ENCODE measurements at regions not wholly inside any gene's neighbourhood (a gene's known extent, or its start where the extent isn't known, plus 50 kb on each side); places are given as distances from the start of the nearest gene placed in this dataset.

- H3K27me3 ChIP-seq (ENCODE audit: control insufficient read depth in 3 of 3, insufficient read depth in 3 of 3, low read length in 3 of 3) = no peaks in the 10 kb centered on the region
- FAIRE-seq (no peak), DNase-seq (no peak)
- no peak overlapping the region for H3K27ac ChIP-seq (ENCODE audit: low read depth in 1 of 3, low read length in 2 of 3)
- no peak overlapping the region for H3K4me3 ChIP-seq (ENCODE audit: low read depth in 1 of 3, low read length in 3 of 3)
- 58 to 74% (median 73%) methylated on average over 2 of the region's 2 CpGs for WGBS, 3 donors
- H3K36me3 ChIP-seq (ENCODE audit: control insufficient read depth in 3 of 3, insufficient read depth in 2 of 3, low read depth in 1 of 3, low read length in 3 of 3) = no peaks in the 10 kb centered on the region
- no peaks in the 10 kb centered on the region for H3K9me3 ChIP-seq (ENCODE audit: control insufficient read depth in 2 of 2, insufficient read depth in 1 of 2, low read depth in 1 of 2, low read length in 1 of 2)
- H3K4me1 ChIP-seq (ENCODE audit: control insufficient read depth in 3 of 3, insufficient read depth in 2 of 3, low read depth in 1 of 3, low read length in 2 of 3) = no peaks in the 10 kb centered on the region
Measured at GRCh38 chr11:96655474-96655873, 265.7 kb downstream of the JRKL start.

- whole genome bisulfite sequencing, 3 donors = 75 to 88% (median 85%) methylated on average over 5 of the region's 5 CpGs
- Histone ChIP-seq H3K27ac (ENCODE audit: low read depth in 1 of 3, low read length in 2 of 3) (no peak overlapping the region), H3K9me3 (ENCODE audit: control insufficient read depth in 2 of 2, insufficient read depth in 1 of 2, low read depth in 1 of 2, low read length in 1 of 2) (no peaks in the 10 kb centered on the region), H3K27me3 (ENCODE audit: control insufficient read depth in 3 of 3, insufficient read depth in 3 of 3, low read length in 3 of 3) (no peaks in the 10 kb centered on the region), H3K4me1 (ENCODE audit: control insufficient read depth in 3 of 3, insufficient read depth in 2 of 3, low read depth in 1 of 3, low read length in 2 of 3) (no peaks in the 10 kb centered on the region), H3K4me3 (ENCODE audit: low read depth in 1 of 3, low read length in 3 of 3) (no peak overlapping the region), H3K36me3 (ENCODE audit: control insufficient read depth in 3 of 3, insufficient read depth in 2 of 3, low read depth in 1 of 3, low read length in 3 of 3) (no peaks in the 10 kb centered on the region)
- DNase-seq (no peak), FAIRE-seq (no peak)
Measured at GRCh38 chr11:96658436-96658835, 268.6 kb downstream of the JRKL start.

- Histone ChIP-seq H3K9me3 (ENCODE audit: control insufficient read depth in 2 of 2, insufficient read depth in 1 of 2, low read depth in 1 of 2, low read length in 1 of 2) (no peaks in the 10 kb centered on the region), H3K36me3 (ENCODE audit: control insufficient read depth in 3 of 3, insufficient read depth in 2 of 3, low read depth in 1 of 3, low read length in 3 of 3) (no peaks in the 10 kb centered on the region), H3K27me3 (ENCODE audit: control insufficient read depth in 3 of 3, insufficient read depth in 3 of 3, low read length in 3 of 3) (no peaks in the 10 kb centered on the region), H3K4me1 (ENCODE audit: control insufficient read depth in 3 of 3, insufficient read depth in 2 of 3, low read depth in 1 of 3, low read length in 2 of 3) (no peaks in the 10 kb centered on the region), H3K4me3 (ENCODE audit: low read depth in 1 of 3, low read length in 3 of 3) (no peak overlapping the region), H3K27ac (ENCODE audit: low read depth in 1 of 3, low read length in 2 of 3) (no peak overlapping the region)
- 55 to 70% (median 58%) methylated on average over 2 of the region's 2 CpGs for WGBS, 3 donors
- DNase-seq = no peak
- no peak for FAIRE-seq
Measured at GRCh38 chr11:96664110-96664509, 274.3 kb downstream of the JRKL start.

- H3K4me3 ChIP-seq (ENCODE audit: low read depth in 1 of 3, low read length in 3 of 3) = no peak overlapping the region
- FAIRE-seq (no peak), DNase-seq (peak in 1 of 2 donors; percentile 3)
- no peak overlapping the region for H3K27ac ChIP-seq (ENCODE audit: low read depth in 1 of 3, low read length in 2 of 3)
- H3K9me3 ChIP-seq (ENCODE audit: control insufficient read depth in 2 of 2, insufficient read depth in 1 of 2, low read depth in 1 of 2, low read length in 1 of 2) = peaks cover 0 to 1% of the 10 kb centered on the region in 2 donors
- H3K27me3 ChIP-seq (ENCODE audit: control insufficient read depth in 3 of 3, insufficient read depth in 3 of 3, low read length in 3 of 3) = no peaks in the 10 kb centered on the region
- H3K4me1 ChIP-seq (ENCODE audit: control insufficient read depth in 3 of 3, insufficient read depth in 2 of 3, low read depth in 1 of 3, low read length in 2 of 3) = no peaks in the 10 kb centered on the region
- WGBS, 3 donors = 34 to 53% (median 42%) methylated on average over 5 of the region's 5 CpGs
- no peaks in the 10 kb centered on the region for H3K36me3 ChIP-seq (ENCODE audit: control insufficient read depth in 3 of 3, insufficient read depth in 2 of 3, low read depth in 1 of 3, low read length in 3 of 3)
Measured at GRCh38 chr11:96680211-96681018, 290.6 kb downstream of the JRKL start.

GRCh38 chr11:96681019-96681716 lies 291.4 kb downstream of the JRKL start:
- FAIRE-seq (no peak), DNase-seq (no peak)
- Histone ChIP-seq H3K36me3 (ENCODE audit: control insufficient read depth in 3 of 3, insufficient read depth in 2 of 3, low read depth in 1 of 3, low read length in 3 of 3) (no peaks in the 10 kb centered on the region), H3K9me3 (ENCODE audit: control insufficient read depth in 2 of 2, insufficient read depth in 1 of 2, low read depth in 1 of 2, low read length in 1 of 2) (peaks cover 0 to 1% of the 10 kb centered on the region in 2 donors), H3K27me3 (ENCODE audit: control insufficient read depth in 3 of 3, insufficient read depth in 3 of 3, low read length in 3 of 3) (no peaks in the 10 kb centered on the region), H3K4me3 (ENCODE audit: low read depth in 1 of 3, low read length in 3 of 3) (no peak overlapping the region), H3K4me1 (ENCODE audit: control insufficient read depth in 3 of 3, insufficient read depth in 2 of 3, low read depth in 1 of 3, low read length in 2 of 3) (no peaks in the 10 kb centered on the region), H3K27ac (ENCODE audit: low read depth in 1 of 3, low read length in 2 of 3) (no peak overlapping the region)
- WGBS, 3 donors = 41 to 59% (median 43%) methylated on average over 5 of the region's 5 CpGs

- WGBS, 3 donors = 74 to 85% (median 77%) methylated on average over 5 of the region's 5 CpGs
- no peak for DNase-seq
Measured at GRCh38 chr11:96694338-96694737, 304.5 kb downstream of the JRKL start.

GRCh38 chr11:96696731-96697130 lies 306.9 kb downstream of the JRKL start:
- FAIRE-seq = no peak
- 3 to 27% (median 17%) methylated on average over 1 of the region's 1 CpG for WGBS, 3 donors
- DNase-seq = no peak
- Histone ChIP-seq H3K9me3 (ENCODE audit: control insufficient read depth in 2 of 2, insufficient read depth in 1 of 2, low read depth in 1 of 2, low read length in 1 of 2) (no peaks in the 10 kb centered on the region), H3K4me1 (ENCODE audit: control insufficient read depth in 3 of 3, insufficient read depth in 2 of 3, low read depth in 1 of 3, low read length in 2 of 3) (no peaks in the 10 kb centered on the region), H3K4me3 (ENCODE audit: low read depth in 1 of 3, low read length in 3 of 3) (no peak overlapping the region), H3K27me3 (ENCODE audit: control insufficient read depth in 3 of 3, insufficient read depth in 3 of 3, low read length in 3 of 3) (no peaks in the 10 kb centered on the region), H3K27ac (ENCODE audit: low read depth in 1 of 3, low read length in 2 of 3) (no peak overlapping the region), H3K36me3 (ENCODE audit: control insufficient read depth in 3 of 3, insufficient read depth in 2 of 3, low read depth in 1 of 3, low read length in 3 of 3) (no peaks in the 10 kb centered on the region)

More at GRCh38 chr11:96694338-96694737, 304.5 kb downstream of the JRKL start:
- Histone ChIP-seq H3K27ac (ENCODE audit: low read depth in 1 of 3, low read length in 2 of 3) (no peak overlapping the region), H3K4me3 (ENCODE audit: low read depth in 1 of 3, low read length in 3 of 3) (no peak overlapping the region), H3K9me3 (ENCODE audit: control insufficient read depth in 2 of 2, insufficient read depth in 1 of 2, low read depth in 1 of 2, low read length in 1 of 2) (no peaks in the 10 kb centered on the region), H3K27me3 (ENCODE audit: control insufficient read depth in 3 of 3, insufficient read depth in 3 of 3, low read length in 3 of 3) (no peaks in the 10 kb centered on the region), H3K4me1 (ENCODE audit: control insufficient read depth in 3 of 3, insufficient read depth in 2 of 3, low read depth in 1 of 3, low read length in 2 of 3) (no peaks in the 10 kb centered on the region), H3K36me3 (ENCODE audit: control insufficient read depth in 3 of 3, insufficient read depth in 2 of 3, low read depth in 1 of 3, low read length in 3 of 3) (no peaks in the 10 kb centered on the region)
- no peak for FAIRE-seq

GRCh38 chr11:96697466-96697865 lies 307.7 kb downstream of the JRKL start:
- Histone ChIP-seq H3K4me1 (ENCODE audit: control insufficient read depth in 3 of 3, insufficient read depth in 2 of 3, low read depth in 1 of 3, low read length in 2 of 3) (no peaks in the 10 kb centered on the region), H3K27ac (ENCODE audit: low read depth in 1 of 3, low read length in 2 of 3) (no peak overlapping the region), H3K4me3 (ENCODE audit: low read depth in 1 of 3, low read length in 3 of 3) (no peak overlapping the region), H3K36me3 (ENCODE audit: control insufficient read depth in 3 of 3, insufficient read depth in 2 of 3, low read depth in 1 of 3, low read length in 3 of 3) (no peaks in the 10 kb centered on the region), H3K27me3 (ENCODE audit: control insufficient read depth in 3 of 3, insufficient read depth in 3 of 3, low read length in 3 of 3) (no peaks in the 10 kb centered on the region), H3K9me3 (ENCODE audit: control insufficient read depth in 2 of 2, insufficient read depth in 1 of 2, low read depth in 1 of 2, low read length in 1 of 2) (no peaks in the 10 kb centered on the region)
- DNase-seq = no peak
- 89 to 92% (median 92%) methylated on average over 3 of the region's 3 CpGs for WGBS, 3 donors
- no peak for FAIRE-seq
